GM18505 (cell line): ENCODE measurements at regions not wholly inside any gene's neighbourhood (a gene's known extent, or its start where the extent isn't known, plus 50 kb on each side); places are given as distances from the start of the nearest gene placed in this dataset.
"Not testable (repeated sequence)": the region's sequence is repeated elsewhere in the genome, so short reads cannot be mapped to it uniquely, and the experiment has no call there.

Source experiments
- ATAC-seq: cut with Tn5 transposase; IDR thresholded peaks from one replicate; pipeline ENCODE4 v1.9.1; 2021; ENCODE audit not compliant: unreplicated experiment
- POLR2A ChIP-seq: IDR thresholded peaks from 4 replicates; pipeline ENCODE4 v1.6.1; 2011; ENCODE audit warnings: borderline replicate concordance; ENCODE audit not compliant: insufficient read depth, insufficient read length; ENCODE audit errors: extremely low read depth

GRCh38 chrX:46208225-46208854 is 336.9 kb downstream of the ZNF674 start:
- TF ChIP-seq POLR2A: no peak
- ATAC-seq: no peak

- ATAC-seq: no peak
- TF ChIP-seq POLR2A: no peak
Measured at GRCh38 chrX:46204721-46205422, 340.3 kb downstream of the ZNF674 start.

GRCh38 chrX:46202733-46203514 is 342.3 kb downstream of the ZNF674 start:
- no peak for TF ChIP-seq POLR2A
- ATAC-seq: no peak

GRCh38 chrX:46200413-46200812 is 344.8 kb downstream of the ZNF674 start:
- no peak for TF ChIP-seq POLR2A
- ATAC-seq: no peak

GRCh38 chrX:46198858-46199257 is 346.4 kb downstream of the ZNF674 start:
- ATAC-seq: no peak
- TF ChIP-seq POLR2A: no peak

GRCh38 chrX:46186811-46187106 is 358.5 kb downstream of the ZNF674 start:
- not testable (repeated sequence) for ATAC-seq

GRCh38 chrX:46185923-46186810 is 359.1 kb downstream of the ZNF674 start:
- no peak for ATAC-seq

GRCh38 chrX:46184749-46185148 is 360.5 kb downstream of the ZNF674 start:
- no peak for TF ChIP-seq POLR2A
- no peak for ATAC-seq

More at GRCh38 chrX:46185923-46186810, 359.1 kb downstream of the ZNF674 start:
- no peak for TF ChIP-seq POLR2A

- ATAC-seq: no peak
- no peak for TF ChIP-seq POLR2A
Measured at GRCh38 chrX:46180258-46180687, 364.9 kb downstream of the ZNF674 start.

GRCh38 chrX:46179748-46180147 is 365.5 kb downstream of the ZNF674 start:
- TF ChIP-seq POLR2A: no peak
- no peak for ATAC-seq

- ATAC-seq: no peak
- TF ChIP-seq POLR2A: no peak
Measured at GRCh38 chrX:46178763-46179162, 366.5 kb downstream of the ZNF674 start.

- no peak for TF ChIP-seq POLR2A
- ATAC-seq: no peak
Measured at GRCh38 chrX:46173159-46173558, 372.1 kb downstream of the ZNF674 start.

GRCh38 chrX:46171457-46171856 is 373.8 kb downstream of the ZNF674 start:
- ATAC-seq: not testable (repeated sequence)

GRCh38 chrX:46169808-46170207 is 375.4 kb downstream of the ZNF674 start:
- no peak for TF ChIP-seq POLR2A
- no peak for ATAC-seq

GRCh38 chrX:46168254-46168653 is 377.0 kb downstream of the ZNF674 start:
- no peak for ATAC-seq
- no peak for TF ChIP-seq POLR2A
